Pancreas (tissue), 10 donors: ENCODE measurements at regions not wholly inside any gene's neighbourhood (a gene's known extent, or its start where the extent isn't known, plus 50 kb on each side); places are given as distances from the start of the nearest gene placed in this dataset.

ENCODE experiments used
- ATAC-seq, 4 donors: fragments of 200-7000 bp; cut with Tn5 transposase; one replicate each; pipeline versions ENCODE4 v1.8.0 to v1.9.1; 2020; ENCODE audit warnings: mild to moderate bottlenecking in 4 of 4, moderate library complexity in 4 of 4
- DNase-seq, 6 donors: peaks; one replicate each; pipeline ENCODE4 v3.0.0-alpha.2; 2020
- FAIRE-seq: peaks from 2 replicates; lab custom pipeline; 2012; peaks lifted over from hg19 to GRCh38; lab: Jason Lieb, UNC
- H3K27ac ChIP-seq, 4 donors: fragments of 200-600 bp; sonication (generic); 1 replicate in 3 of 4; 2 replicates in 1 of 4; pipeline versions ENCODE4 v1.5.0 to v1.8.0; 2020
- H3K27me3 ChIP-seq, 4 donors: fragments of 200-600 bp; one replicate each; pipeline ENCODE4 v1.8.0; 2021
- H3K36me3 ChIP-seq, 3 donors: fragments of 200-600 bp; sonication (generic) in 1 of 3; one replicate each; pipeline versions ENCODE4 v1.5.0 to v1.8.0; 2020 to 2021
- H3K4me1 ChIP-seq, 3 donors: fragments of 200-600 bp; one replicate each; pipeline ENCODE4 v1.8.0; 2021
- H3K4me3 ChIP-seq, 4 donors: fragments of 200-600 bp; sonication (generic) in 2 of 4; one replicate each; pipeline versions ENCODE4 v1.5.0 to v1.8.0; 2020 to 2021
- H3K9me3 ChIP-seq, 4 donors: fragments of 200-600 bp; one replicate each; pipeline ENCODE4 v1.8.0; 2021
- CTCF ChIP-seq, 4 donors: fragments of 200-600 bp; sonication (generic) in 3 of 4; IDR thresholded peaks; one replicate each; pipeline versions ENCODE4 v1.5.0 to v1.8.0; 2021; ENCODE audit warnings: antibody characterized with exemption in 4 of 4
- WGBS, 2 donors: extraction: QIAGEN DNeasy Blood & Tissue Kit; methylation state at CpG; one replicate each; pipeline ENCODE4 v1.1.7; 2013; 5-methylcytosine and 5-hydroxymethylcytosine counted together
- intact Hi-C, 3 donors: fragments of 100-400 bp; cut with DNase I; formaldehyde crosslinking; loops; one replicate each; pipeline versions ENCODE4 v1.11.1 to v1.14.2; 2022
- donor health status: healthy with polysubstance abuse.
- donor health status: DM: no; HTN: no; CAD: no; lungs with moderate emphysema.
- donor health status: DM: no; HTN: no; CAD: no.
- donor health status: control.
- donor health status: control.
- donor health status: Bipolar disorder and iron deficiency.
- donor health status: DM: yes; HTN: yes; CAD: no.
- donor health status: DM: no; HTN: no; CAD: no.
- donor health status: DM: no; HTN: no; CAD: no.
- donor health status: DM: yes; HTN: yes; CAD: no.

DNA sequence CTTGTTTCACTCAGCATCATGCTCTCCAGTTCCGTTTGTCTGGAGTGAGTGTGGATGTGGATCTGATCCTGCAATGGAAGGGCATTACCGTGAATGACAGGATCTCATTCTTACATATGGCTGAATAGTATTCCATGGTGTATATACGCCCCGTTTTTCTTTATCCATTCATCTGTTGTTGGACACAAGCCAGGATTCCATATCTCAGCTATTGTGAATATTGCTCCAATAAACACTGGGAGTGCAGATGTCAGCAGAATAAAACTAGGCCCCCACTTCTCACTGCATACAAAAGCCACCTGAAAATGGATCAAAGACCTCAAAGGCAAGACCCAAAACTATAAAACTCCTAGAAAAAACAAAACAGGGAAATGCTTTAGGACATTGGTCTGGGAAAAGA is 120.3 kb upstream of the TMPRSS2 start:
- ATAC-seq (no peak), FAIRE-seq (no peak), DNase-seq (no peak)
- H3K27ac ChIP-seq, result no peak overlapping the region
- H3K36me3 ChIP-seq, result no peaks in the 10 kb centered on the region
- intact Hi-C loops, result no loop called here
- H3K9me3 ChIP-seq, result no peaks in the 10 kb centered on the region
- H3K27me3 ChIP-seq, result no peaks in the 10 kb centered on the region
- H3K4me1 ChIP-seq, result no peaks in the 10 kb centered on the region
- no peak overlapping the region for H3K4me3 ChIP-seq
- WGBS, 2 donors, result 59 to 67% methylated on average over 4 of the region's 4 CpGs
- TF ChIP-seq CTCF (IDR thresholded peaks at IDR 0.05), result no peak

DNA sequence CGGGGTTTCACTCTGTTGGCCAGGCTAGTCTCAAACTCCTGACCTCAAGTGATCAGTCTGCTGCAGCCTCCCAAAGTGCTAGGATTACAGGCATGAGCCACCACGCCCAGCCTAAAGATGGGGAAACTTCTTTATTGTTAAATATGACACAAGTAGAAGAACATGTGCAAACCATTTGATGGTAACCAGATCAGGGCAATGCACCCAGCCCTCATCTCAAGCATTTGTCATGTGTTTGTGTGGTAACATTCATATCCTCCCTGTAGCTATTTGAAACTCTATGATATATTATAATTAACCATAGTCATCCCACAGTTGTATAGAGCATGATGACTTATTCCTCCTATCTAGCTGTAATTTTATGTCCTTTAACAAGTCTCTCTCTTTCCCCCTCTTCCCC is 119.5 kb upstream of the TMPRSS2 start:
- 90 to 97% methylated on average over 2 of the region's 2 CpGs for WGBS, 2 donors
- intact Hi-C loops, result no loop called here
- Histone ChIP-seq H3K4me1 (no peaks in the 10 kb centered on the region), H3K9me3 (no peaks in the 10 kb centered on the region), H3K36me3 (no peaks in the 10 kb centered on the region), H3K4me3 (no peak overlapping the region), H3K27ac (no peak overlapping the region), H3K27me3 (no peaks in the 10 kb centered on the region)
- no peak for FAIRE-seq
- TF ChIP-seq CTCF (IDR thresholded peaks at IDR 0.05), result no peak
- ATAC-seq, result no peak
- no peak for DNase-seq

DNA sequence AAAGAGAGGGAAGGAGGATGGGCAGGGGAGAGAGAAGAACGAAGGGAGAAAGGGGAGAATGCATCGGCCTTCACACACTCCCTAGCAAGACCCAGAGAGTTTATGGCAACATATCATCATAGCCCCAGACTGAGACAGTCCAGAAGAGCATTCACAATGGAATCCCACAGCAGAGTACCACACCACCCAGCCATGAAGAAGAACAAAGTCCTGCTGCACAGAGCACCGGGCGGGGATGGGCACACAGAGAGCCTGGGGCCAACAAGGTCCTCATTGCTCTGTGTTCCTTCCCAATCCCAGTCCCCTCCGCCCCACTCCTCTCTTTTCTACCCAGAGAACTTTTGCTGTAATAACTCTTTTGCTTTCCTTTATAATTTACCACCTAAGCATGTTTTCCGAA is 118.1 kb upstream of the TMPRSS2 start:
- Histone ChIP-seq H3K36me3 (no peaks in the 10 kb centered on the region), H3K4me3 (no peak overlapping the region), H3K27me3 (no peaks in the 10 kb centered on the region), H3K27ac (no peak overlapping the region), H3K4me1 (no peaks in the 10 kb centered on the region), H3K9me3 (no peaks in the 10 kb centered on the region)
- intact Hi-C loops, result no loop called here
- WGBS, 2 donors, result 73 to 84% methylated on average over 6 of the region's 6 CpGs
- ATAC-seq, result no peak
- FAIRE-seq, result no peak
- no peak for TF ChIP-seq CTCF (IDR thresholded peaks at IDR 0.05)
- DNase-seq, result no peak

- 59 to 62% methylated on average over 4 of the region's 4 CpGs for WGBS, 2 donors
- ATAC-seq, result no peak
- Histone ChIP-seq H3K36me3 (no peaks in the 10 kb centered on the region), H3K4me3 (no peak overlapping the region), H3K4me1 (no peaks in the 10 kb centered on the region), H3K9me3 (no peaks in the 10 kb centered on the region), H3K27ac (no peak overlapping the region), H3K27me3 (no peaks in the 10 kb centered on the region)
- intact Hi-C loops, result no loop called here
- no peak for DNase-seq
- TF ChIP-seq CTCF (IDR thresholded peaks at IDR 0.05), result no peak
- FAIRE-seq, result no peak
Measured at GRCh38 chr21:41625428-41625827, 117.5 kb upstream of the TMPRSS2 start.

GRCh38 chr21:41624674-41625310 is 116.8 kb upstream of the TMPRSS2 start:
- ATAC-seq, result no peak
- DNase-seq, result no peak
- Histone ChIP-seq H3K27ac (no peak overlapping the region), H3K9me3 (no peaks in the 10 kb centered on the region), H3K27me3 (no peaks in the 10 kb centered on the region), H3K36me3 (no peaks in the 10 kb centered on the region), H3K4me3 (no peak overlapping the region), H3K4me1 (no peaks in the 10 kb centered on the region)
- FAIRE-seq, result no peak
- intact Hi-C loops, result no loop called here
- WGBS, 2 donors, result 77 to 82% methylated on average over 7 of the region's 7 CpGs
- TF ChIP-seq CTCF (IDR thresholded peaks at IDR 0.05), result no peak
